ENCODE measurements at regions not wholly inside any gene's neighbourhood (a gene's known extent, or its start where the extent isn't known, plus 50 kb on each side); places are given as distances from the start of the nearest gene placed in this dataset.
"Not testable (repeated sequence)": the region's sequence is repeated elsewhere in the genome, so short reads cannot be mapped to it uniquely, and the experiment has no call there.

DNA sequence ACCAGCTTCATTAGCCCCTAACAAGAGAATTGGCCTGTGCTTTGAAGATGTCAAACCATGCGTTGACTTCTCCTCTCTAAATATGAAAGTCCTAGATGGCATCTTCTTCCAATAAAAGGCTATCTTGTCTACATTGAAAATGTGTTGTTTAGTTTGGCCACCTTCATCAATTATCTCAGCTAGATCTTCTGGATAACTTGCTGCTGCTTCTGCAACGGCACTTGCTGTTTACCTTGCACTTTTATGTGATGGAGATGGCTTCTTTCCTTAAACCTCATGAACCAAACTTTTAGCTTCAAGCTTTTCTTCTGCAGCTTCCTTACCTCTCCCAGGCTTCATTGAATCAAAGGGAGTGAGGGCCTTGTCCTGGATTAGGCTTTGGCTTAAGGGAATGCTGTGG, 58.6 kb upstream of the CSNK1E start:
- not testable (repeated sequence) for H3K9ac ChIP-seq (ENCODE audit: insufficient read length); H3K4me3 ChIP-seq; DNase-seq (ENCODE audit: low read depth, low spot score); H3K9me3 ChIP-seq (ENCODE audit: low read depth, low read length); H3K27ac ChIP-seq
- H3K36me3 ChIP-seq (ENCODE audit: insufficient read depth, low read length): peaks cover 15% of the 10 kb centered on the region

DNA sequence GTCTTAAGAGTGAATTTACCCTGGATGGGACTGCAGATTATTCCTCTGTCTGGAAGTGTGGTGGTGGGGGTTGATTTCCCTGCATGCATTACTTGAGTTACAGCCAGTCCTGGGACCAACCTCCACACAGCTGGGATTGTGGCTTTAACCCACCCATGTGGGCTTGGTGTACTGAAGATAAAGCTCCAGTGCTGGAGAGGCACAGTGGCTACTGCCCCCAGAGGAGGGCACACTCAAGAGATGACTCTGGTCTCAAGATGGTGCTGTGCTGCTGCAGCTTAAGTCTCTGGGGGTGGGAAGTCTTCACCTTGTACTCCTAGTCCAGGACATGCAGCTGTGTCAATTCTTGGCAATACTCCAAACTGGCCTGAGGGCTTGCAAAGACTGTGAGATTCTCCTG, 57.8 kb upstream of the CSNK1E start:
- not testable (repeated sequence) for H3K27ac ChIP-seq; H3K9ac ChIP-seq (ENCODE audit: insufficient read length); H3K9me3 ChIP-seq (ENCODE audit: low read depth, low read length); H3K4me3 ChIP-seq; DNase-seq (ENCODE audit: low read depth, low spot score)
- peaks cover 12% of the 10 kb centered on the region; the same call in 1 of the 2 replicates for H3K36me3 ChIP-seq (ENCODE audit: insufficient read depth, low read length)

DNA sequence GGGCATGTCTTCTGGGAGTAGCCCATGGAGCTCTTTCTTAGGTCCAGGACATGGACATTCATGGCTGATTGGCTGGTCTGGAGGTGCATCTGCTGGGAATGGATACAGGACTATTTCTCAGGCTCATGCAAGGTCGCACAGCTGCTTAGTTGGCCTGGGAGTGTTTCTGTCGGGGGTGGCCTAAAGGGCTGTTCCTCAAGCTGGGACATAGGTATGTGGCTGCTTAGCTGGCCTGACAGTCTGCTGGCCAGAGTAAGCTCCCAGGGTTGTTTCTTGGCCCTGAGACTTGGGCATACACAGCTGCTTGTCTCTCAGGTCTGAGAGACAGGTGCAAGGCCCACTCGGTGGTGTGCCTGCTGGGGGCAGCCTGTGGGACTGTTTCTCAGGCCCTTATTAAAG, 57.2 kb upstream of the CSNK1E start:
- H3K9ac ChIP-seq (ENCODE audit: insufficient read length); H3K9me3 ChIP-seq (ENCODE audit: low read depth, low read length); H3K27ac ChIP-seq; H3K4me3 ChIP-seq; DNase-seq (ENCODE audit: low read depth, low spot score): not testable (repeated sequence)
- H3K36me3 ChIP-seq (ENCODE audit: insufficient read depth, low read length): peaks cover 12% of the 10 kb centered on the region; the same call in 1 of the 2 replicates

- not testable (repeated sequence) for H3K4me3 ChIP-seq; DNase-seq (ENCODE audit: low read depth, low spot score); H3K9me3 ChIP-seq (ENCODE audit: low read depth, low read length); H3K9ac ChIP-seq (ENCODE audit: insufficient read length); H3K27ac ChIP-seq
- peaks cover 12% of the 10 kb centered on the region; the same call in 1 of the 2 replicates for H3K36me3 ChIP-seq (ENCODE audit: insufficient read depth, low read length)
These were observed 56.7 kb upstream of the CSNK1E start for GRCh38 chr22:38373783-38374432.

- DNase-seq (ENCODE audit: low read depth, low spot score); H3K9me3 ChIP-seq (ENCODE audit: low read depth, low read length); H3K4me3 ChIP-seq; H3K9ac ChIP-seq (ENCODE audit: insufficient read length); H3K27ac ChIP-seq: not testable (repeated sequence)
- peaks cover 12% of the 10 kb centered on the region; the same call in 1 of the 2 replicates for H3K36me3 ChIP-seq (ENCODE audit: insufficient read depth, low read length)
These were observed 55.4 kb upstream of the CSNK1E start for GRCh38 chr22:38372665-38373064.

DNA sequence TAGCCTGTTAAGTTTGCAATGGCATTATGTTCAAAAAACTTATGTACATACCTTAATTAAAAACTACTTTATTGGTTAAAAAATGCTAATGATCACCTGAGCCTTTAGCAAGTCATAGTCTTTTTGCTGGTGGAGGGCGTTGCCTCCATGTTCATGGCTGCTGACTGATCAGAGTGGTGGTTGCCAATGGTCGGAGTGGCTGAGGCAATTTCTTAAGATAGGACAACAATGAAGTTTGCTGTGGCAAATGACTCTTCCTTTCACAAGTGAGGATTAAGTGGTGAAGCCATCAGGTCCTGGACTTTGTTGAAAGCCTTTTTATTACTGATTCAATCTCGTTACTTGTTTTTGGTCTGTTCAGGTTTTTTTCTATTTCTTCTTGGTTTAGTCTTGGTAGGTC, 53.3 kb upstream of the CSNK1E start:
- not testable (repeated sequence) for H3K9ac ChIP-seq (ENCODE audit: insufficient read length); H3K9me3 ChIP-seq (ENCODE audit: low read depth, low read length); H3K36me3 ChIP-seq (ENCODE audit: insufficient read depth, low read length); DNase-seq (ENCODE audit: low read depth, low spot score); H3K4me3 ChIP-seq
- peak overlapping the region; percentile 57; the same call in 1 of the 2 replicates for H3K27ac ChIP-seq

DNA sequence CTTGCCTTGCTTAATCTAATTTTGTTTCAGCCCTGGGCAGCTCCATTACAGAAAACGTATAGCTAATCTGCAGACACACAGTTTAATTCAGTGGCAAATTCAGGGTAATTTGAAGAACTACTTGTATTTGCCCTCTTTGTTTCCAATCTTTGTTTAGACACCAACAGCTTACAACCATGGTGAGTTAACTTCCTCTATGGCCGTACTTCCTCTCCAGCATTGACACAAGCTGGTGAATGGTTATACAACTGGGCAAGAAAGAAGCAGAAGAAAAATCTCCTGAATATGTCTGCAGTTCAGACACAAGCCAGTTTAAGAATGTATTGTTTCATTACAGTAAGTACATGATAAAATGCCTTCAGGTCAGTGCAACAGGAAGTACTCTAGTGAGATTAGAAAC, 51.9 kb upstream of the CSNK1E start:
- H3K36me3 ChIP-seq (ENCODE audit: insufficient read depth, low read length); H3K9ac ChIP-seq (ENCODE audit: insufficient read length); DNase-seq (ENCODE audit: low read depth, low spot score); H3K9me3 ChIP-seq (ENCODE audit: low read depth, low read length); H3K4me3 ChIP-seq: not testable (repeated sequence)
- H3K27ac ChIP-seq: peak overlapping the region; percentile 71; the same call in 1 of the 2 replicates
